ENCODE measurements at regions not wholly inside any gene's neighbourhood (a gene's known extent, or its start where the extent isn't known, plus 50 kb on each side); places are given as distances from the start of the nearest gene placed in this dataset.
"Not testable (repeated sequence)": the region's sequence is repeated elsewhere in the genome, so short reads cannot be mapped to it uniquely, and the experiment has no call there.

- intact Hi-C loops (cut with micrococcal nuclease): no loop called here
- DNase-seq (no peak), ATAC-seq (ENCODE audit: low read depth) (no peak)
- ChIA-PET POLR2A (no interaction called here), CTCF (no interaction called here)
- H3K4me1 Mint-ChIP-seq: no peaks in the 10 kb centered on the region
- TF ChIP-seq CTCF (IDR thresholded peaks at IDR 0.05): no peak
- H3K27me3 Mint-ChIP-seq: no peaks in the 10 kb centered on the region
- no peak overlapping the region for H3K27ac Mint-ChIP-seq
- peaks cover 7% of the 10 kb centered on the region for H3K9me3 Mint-ChIP-seq
- H3K4me3 Mint-ChIP-seq: no peak overlapping the region
- H3K36me3 Mint-ChIP-seq (ENCODE audit: low read depth): no peaks in the 10 kb centered on the region
Measured at GRCh38 chr16:7871371-7871770, 538.7 kb downstream of the RBFOX1 start.

DNA sequence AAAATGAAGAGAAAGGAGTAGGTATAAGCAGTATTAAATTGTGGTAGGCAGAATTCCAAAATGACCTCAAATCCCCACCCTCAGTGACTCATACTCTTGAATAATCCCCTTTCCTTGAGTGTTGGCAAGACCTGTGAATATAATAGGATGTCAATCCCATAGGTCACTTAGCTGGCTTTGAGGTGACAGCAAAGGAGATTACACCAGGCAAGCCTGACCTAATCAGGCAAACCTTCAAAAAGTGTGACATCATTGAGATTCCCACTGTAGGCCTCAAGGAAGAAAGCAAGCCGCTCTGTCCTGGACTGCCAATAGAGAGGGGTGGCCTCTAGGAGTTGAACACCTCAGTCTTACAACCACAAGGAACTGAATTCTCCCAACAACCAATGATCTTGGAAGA is 535.2 kb downstream of the RBFOX1 start:
- Mint-ChIP-seq H3K4me1 (no peaks in the 10 kb centered on the region), H3K27me3 (no peaks in the 10 kb centered on the region), H3K27ac (no peak overlapping the region), H3K36me3 (ENCODE audit: low read depth) (no peaks in the 10 kb centered on the region), H3K9me3 (peaks cover 4% of the 10 kb centered on the region), H3K4me3 (no peak overlapping the region)
- ATAC-seq (ENCODE audit: low read depth) (no peak), DNase-seq (no peak)
- no peak for TF ChIP-seq CTCF (IDR thresholded peaks at IDR 0.05)
- POLR2A ChIA-PET: no interaction called here
- intact Hi-C loops (cut with micrococcal nuclease): no loop called here
- CTCF ChIA-PET: no interaction called here

- no peak overlapping the region for H3K27ac Mint-ChIP-seq
- H3K9me3 Mint-ChIP-seq: peaks cover 4% of the 10 kb centered on the region
- no peaks in the 10 kb centered on the region for H3K4me1 Mint-ChIP-seq
- no peaks in the 10 kb centered on the region for H3K36me3 Mint-ChIP-seq (ENCODE audit: low read depth)
- ChIA-PET CTCF (no interaction called here), POLR2A (no interaction called here)
- H3K27me3 Mint-ChIP-seq: no peaks in the 10 kb centered on the region
- intact Hi-C loops (cut with micrococcal nuclease): no loop called here
- no peak for TF ChIP-seq CTCF (IDR thresholded peaks at IDR 0.05)
- H3K4me3 Mint-ChIP-seq: no peak overlapping the region
- ATAC-seq (ENCODE audit: low read depth) (no peak), DNase-seq (no peak)
Measured at GRCh38 chr16:7866144-7866543, 533.5 kb downstream of the RBFOX1 start.

DNA sequence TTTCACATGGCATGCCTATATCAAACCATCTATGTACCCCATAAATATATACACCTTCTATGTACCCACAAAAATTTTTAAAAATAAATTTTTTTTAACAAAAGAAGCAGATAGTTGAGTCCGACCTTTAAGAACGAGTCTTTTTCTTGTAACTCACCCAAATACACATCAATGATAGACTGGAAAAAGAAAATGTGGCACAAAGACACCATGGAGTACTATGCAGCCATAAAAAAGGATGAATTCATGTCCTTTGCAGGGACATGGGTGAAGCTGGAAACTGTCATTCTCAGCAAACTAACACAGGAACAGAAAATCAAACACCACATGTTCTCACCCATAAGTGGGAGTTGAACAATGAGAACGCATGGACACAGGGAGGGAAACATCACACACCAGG is 532.7 kb downstream of the RBFOX1 start:
- POLR2A ChIA-PET; H3K4me3 Mint-ChIP-seq; H3K4me1 Mint-ChIP-seq; CTCF ChIA-PET; intact Hi-C loops (cut with micrococcal nuclease); H3K9me3 Mint-ChIP-seq; H3K36me3 Mint-ChIP-seq (ENCODE audit: low read depth); ATAC-seq (ENCODE audit: low read depth); H3K27me3 Mint-ChIP-seq; DNase-seq; H3K27ac Mint-ChIP-seq: not testable (repeated sequence)

DNA sequence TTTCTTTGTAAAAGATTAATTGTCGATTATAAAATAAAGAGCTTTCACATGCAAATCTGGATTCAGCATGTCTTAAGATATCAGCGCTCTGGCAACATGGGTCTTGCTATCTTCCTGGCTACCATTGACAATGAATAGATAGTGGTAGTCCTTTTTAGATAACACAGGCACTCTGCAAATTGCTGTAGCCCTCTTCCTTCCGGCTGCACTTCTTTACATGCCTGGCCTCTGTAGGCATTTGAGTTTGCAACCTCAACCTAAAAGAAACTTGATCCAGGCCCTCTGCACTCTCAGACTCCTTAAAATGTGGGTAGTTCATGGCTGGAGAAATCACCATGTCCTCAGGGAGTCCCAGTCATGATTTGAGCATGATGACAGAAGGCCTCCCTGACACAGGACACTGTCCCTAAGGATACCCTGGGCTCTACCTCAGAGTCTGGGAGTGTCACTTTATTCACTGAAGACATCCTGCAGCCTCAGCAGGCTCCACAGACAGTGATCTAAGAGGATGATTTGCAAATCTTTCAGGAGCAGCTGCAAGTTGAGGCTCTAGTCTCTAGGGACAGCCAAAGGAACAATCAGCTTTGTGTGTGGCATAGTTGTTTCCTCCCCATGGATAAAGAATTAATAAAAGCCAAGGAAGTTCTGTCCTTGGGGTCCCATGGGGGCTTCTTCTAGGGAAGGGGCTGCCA is 529.4 kb downstream of the RBFOX1 start:
- no peak overlapping the region for H3K4me3 Mint-ChIP-seq
- ChIA-PET POLR2A (no interaction called here), CTCF (no interaction called here)
- no peak for DNase-seq
- H3K27me3 Mint-ChIP-seq: no peaks in the 10 kb centered on the region
- ATAC-seq (ENCODE audit: low read depth): no peak
- H3K27ac Mint-ChIP-seq: no peak overlapping the region
- peaks cover 11% of the 10 kb centered on the region for H3K9me3 Mint-ChIP-seq
- H3K4me1 Mint-ChIP-seq: no peaks in the 10 kb centered on the region
- TF ChIP-seq CTCF (IDR thresholded peaks at IDR 0.05): no peak
- intact Hi-C loops (cut with micrococcal nuclease): no loop called here
- H3K36me3 Mint-ChIP-seq (ENCODE audit: low read depth): no peaks in the 10 kb centered on the region

GRCh38 chr16:7853197-7853596 is 520.6 kb downstream of the RBFOX1 start:
- DNase-seq (no peak), ATAC-seq (ENCODE audit: low read depth) (no peak)
- Mint-ChIP-seq H3K27me3 (no peaks in the 10 kb centered on the region), H3K4me3 (no peak overlapping the region), H3K36me3 (ENCODE audit: low read depth) (no peaks in the 10 kb centered on the region), H3K4me1 (no peaks in the 10 kb centered on the region), H3K9me3 (no peaks in the 10 kb centered on the region), H3K27ac (no peak overlapping the region)
- CTCF ChIA-PET: no interaction called here
- TF ChIP-seq CTCF (IDR thresholded peaks at IDR 0.05): no peak
- intact Hi-C loops (cut with micrococcal nuclease): no loop called here
- POLR2A ChIA-PET: no interaction called here

All from activated B cell treated with CpG ODN at 0.5 μM for 24 hours (primary cell).